A549 (cell line): ENCODE measurements at regions not wholly inside any gene's neighbourhood (a gene's known extent, or its start where the extent isn't known, plus 50 kb on each side); places are given as distances from the start of the nearest gene placed in this dataset.

Source experiments
- BHLHE40 ChIP-seq: IDR thresholded peaks from 2 replicates; pipeline ENCODE4 v1.6.1; 2012; ENCODE audit warnings: low read depth, low read length, inconsistent platforms
- CEBPB ChIP-seq, 2 experiments: fragments of >200 bp in 1 of 2; sonication (Bioruptor Twin) in 1 of 2; formaldehyde crosslinking in 1 of 2; IDR thresholded peaks; 2 replicates each; pipeline ENCODE4 v1.6.1; 2012 to 2016
- JUN ChIP-seq, 2 experiments: fragments of >200 bp; sonication (Bioruptor Twin); formaldehyde crosslinking; IDR thresholded peaks; 2 replicates in 1 of 2; 3 replicates in 1 of 2; pipeline ENCODE4 v1.6.1; 2016 to 2017
- NPAS2 ChIP-seq: fragments of 250-450 bp; sonication (Bioruptor Pico); IDR thresholded peaks from 2 replicates; pipeline ENCODE4 v1.8.0; 2022; ENCODE audit warnings: mild to moderate bottlenecking, moderate library complexity, borderline replicate concordance
- NR3C1 ChIP-seq: fragments of >200 bp; sonication (Bioruptor Twin); formaldehyde crosslinking; IDR thresholded peaks from 3 replicates; pipeline ENCODE4 v1.6.1; 2017
- POLR2A ChIP-seq: IDR thresholded peaks from 2 replicates; pipeline ENCODE4 v1.6.1; 2012; ENCODE audit warnings: mild to moderate bottlenecking, low read length
- RCOR1 ChIP-seq: fragments of 150-350 bp; IDR thresholded peaks from 2 replicates; pipeline ENCODE4 v1.6.1; 2014; ENCODE audit warnings: antibody characterized with exemption, low read length, low read depth
- RFX5 ChIP-seq: fragments of 450-650 bp; IDR thresholded peaks from 2 replicates; pipeline ENCODE4 v1.7.1; 2014; ENCODE audit warnings: antibody characterized with exemption, mild to moderate bottlenecking, moderate library complexity
- SMC3 ChIP-seq: fragments of >200 bp; sonication (Bioruptor Twin); formaldehyde crosslinking; IDR thresholded peaks from 3 replicates; pipeline ENCODE4 v1.6.1; 2018; ENCODE audit warnings: inconsistent platforms
- TF ChIP-seq, protein P1 (sequence below): fragments of >200 bp; sonication (Bioruptor Twin); formaldehyde crosslinking; IDR thresholded peaks from 3 replicates; pipeline ENCODE4 v1.5.1; 2016
- TF ChIP-seq, protein P2 (sequence below): IDR thresholded peaks from 2 replicates; pipeline ENCODE4 v1.6.1; 2012

DNA sequence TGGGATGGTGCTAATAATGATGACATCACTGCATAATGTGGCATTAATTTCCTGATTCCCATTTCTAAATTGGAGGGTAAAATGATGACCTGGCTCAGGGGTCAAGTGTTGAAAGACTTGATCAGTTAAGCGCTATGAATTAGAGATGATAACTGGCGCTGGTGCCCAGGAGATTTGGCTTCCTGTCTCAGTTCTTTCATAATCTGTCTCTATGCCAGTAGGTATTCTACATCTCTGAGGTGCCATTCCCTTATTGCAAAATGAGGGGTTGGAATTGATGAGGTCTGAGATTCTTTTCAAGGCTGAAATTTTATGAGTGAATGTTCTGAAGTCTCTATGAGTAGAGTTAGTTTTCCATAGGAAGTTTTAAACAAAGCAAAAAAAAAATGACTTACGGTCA, 1715.1 kb upstream of the WWC1 start:
- TF ChIP-seq NR3C1: no peak
- TF ChIP-seq, protein P1, sequence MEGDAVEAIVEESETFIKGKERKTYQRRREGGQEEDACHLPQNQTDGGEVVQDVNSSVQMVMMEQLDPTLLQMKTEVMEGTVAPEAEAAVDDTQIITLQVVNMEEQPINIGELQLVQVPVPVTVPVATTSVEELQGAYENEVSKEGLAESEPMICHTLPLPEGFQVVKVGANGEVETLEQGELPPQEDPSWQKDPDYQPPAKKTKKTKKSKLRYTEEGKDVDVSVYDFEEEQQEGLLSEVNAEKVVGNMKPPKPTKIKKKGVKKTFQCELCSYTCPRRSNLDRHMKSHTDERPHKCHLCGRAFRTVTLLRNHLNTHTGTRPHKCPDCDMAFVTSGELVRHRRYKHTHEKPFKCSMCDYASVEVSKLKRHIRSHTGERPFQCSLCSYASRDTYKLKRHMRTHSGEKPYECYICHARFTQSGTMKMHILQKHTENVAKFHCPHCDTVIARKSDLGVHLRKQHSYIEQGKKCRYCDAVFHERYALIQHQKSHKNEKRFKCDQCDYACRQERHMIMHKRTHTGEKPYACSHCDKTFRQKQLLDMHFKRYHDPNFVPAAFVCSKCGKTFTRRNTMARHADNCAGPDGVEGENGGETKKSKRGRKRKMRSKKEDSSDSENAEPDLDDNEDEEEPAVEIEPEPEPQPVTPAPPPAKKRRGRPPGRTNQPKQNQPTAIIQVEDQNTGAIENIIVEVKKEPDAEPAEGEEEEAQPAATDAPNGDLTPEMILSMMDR: no peak
- TF ChIP-seq BHLHE40: no peak
- no peak for TF ChIP-seq JUN (IDR thresholded peaks at IDR 0.05)
- TF ChIP-seq CEBPB (IDR thresholded peaks at IDR 0.05): no peak
- no peak for TF ChIP-seq NPAS2
- no peak for TF ChIP-seq RFX5
- no peak for TF ChIP-seq RCOR1
- no peak for TF ChIP-seq SMC3
- TF ChIP-seq POLR2A: no peak
- TF ChIP-seq, protein P2, sequence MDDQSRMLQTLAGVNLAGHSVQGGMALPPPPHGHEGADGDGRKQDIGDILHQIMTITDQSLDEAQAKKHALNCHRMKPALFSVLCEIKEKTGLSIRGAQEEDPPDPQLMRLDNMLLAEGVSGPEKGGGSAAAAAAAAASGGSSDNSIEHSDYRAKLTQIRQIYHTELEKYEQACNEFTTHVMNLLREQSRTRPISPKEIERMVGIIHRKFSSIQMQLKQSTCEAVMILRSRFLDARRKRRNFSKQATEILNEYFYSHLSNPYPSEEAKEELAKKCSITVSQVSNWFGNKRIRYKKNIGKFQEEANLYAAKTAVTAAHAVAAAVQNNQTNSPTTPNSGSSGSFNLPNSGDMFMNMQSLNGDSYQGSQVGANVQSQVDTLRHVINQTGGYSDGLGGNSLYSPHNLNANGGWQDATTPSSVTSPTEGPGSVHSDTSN: no peak
